ENCODE measurements at regions not wholly inside any gene's neighbourhood (a gene's known extent, or its start where the extent isn't known, plus 50 kb on each side); places are given as distances from the start of the nearest gene placed in this dataset.

DNA sequence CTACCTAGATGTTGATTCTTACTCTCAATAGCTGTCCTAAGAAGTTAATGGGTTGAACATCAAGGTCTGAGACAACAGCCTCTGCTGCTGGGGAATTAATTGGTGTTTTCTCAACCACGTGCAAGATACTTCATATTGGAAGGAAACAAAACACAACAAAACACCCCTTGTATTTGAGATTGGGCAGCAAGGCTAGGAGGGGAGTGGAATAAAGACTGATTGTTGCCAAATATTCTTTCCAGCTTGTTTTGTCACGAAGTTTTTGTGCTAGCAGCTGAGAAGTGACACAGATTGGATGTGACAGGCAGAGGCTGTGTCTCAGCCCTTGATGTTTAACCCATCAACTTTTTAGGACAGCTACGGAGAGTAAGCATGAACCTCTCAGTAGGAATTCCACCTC is 808.4 kb downstream of the IGSF11 start:
- Histone ChIP-seq H2BK12ac (ENCODE audit: low read depth, low read length) (no peak overlapping the region), H3K56ac (replicated peaks; ENCODE audit: insufficient read length, low read depth, low read length) (no peak overlapping the region), H4K91ac (replicated peaks; ENCODE audit: insufficient read length, low read length) (no peak overlapping the region), H2AK5ac (ENCODE audit: low read depth, low read length) (no peak overlapping the region), H4K20me1 (replicated peaks in 1 of 2; ENCODE audit: control insufficient read depth in 1 of 2, insufficient read depth in 2 of 2, low read length in 2 of 2) (no peaks in the 10 kb centered on the region), H3K14ac (ENCODE audit: insufficient read length) (no peak overlapping the region), H3K27me3 (replicated peaks in 1 of 4; ENCODE audit: control insufficient read depth in 3 of 4, extremely low read depth in 1 of 4, insufficient read depth in 3 of 4, low read length in 3 of 4) (no peaks in the 10 kb centered on the region), H2BK20ac (ENCODE audit: low read length) (no peak overlapping the region), H3K79me1 (ENCODE audit: low read depth, low read length) (no peaks in the 10 kb centered on the region), H3K9me3 (ENCODE audit: insufficient read depth in 2 of 2, low read depth in 1 of 2, low read length in 1 of 2) (peaks cover 0 to 3% of the 10 kb centered on the region in 2 experiments; a peak in 1 of 4 replicates), H4K5ac (ENCODE audit: insufficient read length, low read depth, low read length) (no peak overlapping the region), H3K23me2 (ENCODE audit: low read depth, low read length) (no peaks in the 10 kb centered on the region), H3K4me3 (ENCODE audit: extremely low read depth in 1 of 4, insufficient read depth in 2 of 4, low read depth in 3 of 4, low read length in 4 of 4) (no peak overlapping the region), H3K23ac (ENCODE audit: insufficient read length) (no peak overlapping the region), H4K8ac (ENCODE audit: extremely low read depth, insufficient read depth, low read length) (no peak overlapping the region), H3K36me3 (ENCODE audit: control insufficient read depth in 2 of 4, insufficient read depth in 4 of 4, low read length in 3 of 4) (no peaks in the 10 kb centered on the region), H3K27ac (ENCODE audit: low read depth, low read length) (no peak overlapping the region), H3K4me1 (replicated peaks in 1 of 4; ENCODE audit: control insufficient read depth in 3 of 4, insufficient read depth in 4 of 4, low read length in 3 of 4) (no peaks in the 10 kb centered on the region), H3K18ac (ENCODE audit: extremely low read depth, low read length) (no peak overlapping the region), H2BK120ac (replicated peaks; ENCODE audit: low read depth, low read length) (no peak overlapping the region), H2AFZ (ENCODE audit: low read length) (no peak overlapping the region), H3K4ac (replicated peaks; ENCODE audit: insufficient read length, low read depth, low read length) (no peak overlapping the region), H2BK5ac (ENCODE audit: low read depth, low read length) (no peak overlapping the region), H2BK15ac (ENCODE audit: low read length) (no peak overlapping the region), H3K4me2 (ENCODE audit: insufficient read depth in 1 of 2, low read depth in 2 of 2, low read length in 2 of 2) (no peak overlapping the region), H3K79me2 (ENCODE audit: control insufficient read depth in 1 of 2, insufficient read depth in 2 of 2, low read length in 2 of 2) (no peaks in the 10 kb centered on the region), H3K9ac (replicated peaks in 1 of 4; ENCODE audit: extremely low read depth in 1 of 4, low read depth in 3 of 4, low read length in 3 of 4) (no peak overlapping the region)
- TF ChIP-seq RXRA (IDR thresholded peaks at IDR 0.05; ENCODE audit: insufficient read depth, low read depth, low read length) (no peak), ASH2L (IDR thresholded peaks at IDR 0.05; ENCODE audit: low read length) (no peak), NANOG (IDR thresholded peaks at IDR 0.05; ENCODE audit: insufficient read depth, low read depth, low read length, poor library complexity, severe bottlenecking) (no peak), RFX5 (IDR thresholded peaks at IDR 0.05; ENCODE audit: borderline replicate concordance, low read depth, low read length) (no peak), TAF1 (IDR thresholded peaks at IDR 0.05; ENCODE audit: low read depth, low read length) (no peak), JUND (IDR thresholded peaks at IDR 0.05; ENCODE audit: low read length) (no peak), CBX5 (IDR thresholded peaks at IDR 0.05; ENCODE audit: low read depth, low read length) (no peak), BCL11A (IDR thresholded peaks at IDR 0.05; ENCODE audit: low read depth in 2 of 2, low read length in 2 of 2) (no peak)
- ChIA-PET POLR2A (ENCODE audit: partially characterized antibody) (no interaction called here), CTCF (ENCODE audit: partially characterized antibody) (interaction anchor here (0.6 kb wide), 1 partner anchor 132 kb away, joined by 3 read pairs; no protein-coding TSS in a partner anchor)
- DNase-seq (ENCODE audit: low read depth in 1 of 2, low spot score in 2 of 2) (no peak), FAIRE-seq (no peak)
- 92% methylated on average over 3 of the region's 3 CpGs; no CpG with 5 or more reads in 1 of the 2 experiments for WGBS, 2 experiments (ENCODE audit: extremely low coverage in 1 of 2, insufficient coverage in 1 of 2, insufficient read length in 1 of 2, insufficient replicate concordance in 2 of 2, low coverage in 1 of 2, low lambda C conversion rate in 2 of 2, missing lambda C conversion rate in 1 of 2)
